ENCODE measurements at regions not wholly inside any gene's neighbourhood (a gene's known extent, or its start where the extent isn't known, plus 50 kb on each side); places are given as distances from the start of the nearest gene placed in this dataset.

- DNase-seq = no peak
Observed at GRCh38 chr16:14334366-14335080, 263.4 kb downstream of the MRTFB start.

- DNase-seq = no peak
Observed at GRCh38 chr16:14333361-14333760, 262.2 kb downstream of the MRTFB start.

GRCh38 chr16:14331020-14331419 lies 259.9 kb downstream of the MRTFB start:
- no peak for DNase-seq

GRCh38 chr16:14329727-14330350 lies 258.7 kb downstream of the MRTFB start:
- no peak for DNase-seq

- DNase-seq = no peak
Observed at GRCh38 chr16:14325502-14326401, 254.6 kb downstream of the MRTFB start.

GRCh38 chr16:14324581-14324980 lies 253.5 kb downstream of the MRTFB start:
- no peak for DNase-seq

- DNase-seq = no peak
Observed at GRCh38 chr16:14322186-14322585, 251.1 kb downstream of the MRTFB start.

- no peak for DNase-seq
Observed at GRCh38 chr16:14321542-14321941, 250.4 kb downstream of the MRTFB start.

- DNase-seq = no peak
Observed at GRCh38 chr16:14320406-14320805, 249.3 kb downstream of the MRTFB start.
